SKM-1 (cell line): ENCODE measurements at regions not wholly inside any gene's neighbourhood (a gene's known extent, or its start where the extent isn't known, plus 50 kb on each side); places are given as distances from the start of the nearest gene placed in this dataset.
"Not testable (repeated sequence)": the region's sequence is repeated elsewhere in the genome, so short reads cannot be mapped to it uniquely, and the experiment has no call there.

Experiments
- DNase-seq: peaks from one replicate; lab custom pipeline; 2025; ENCODE audit not compliant: unreplicated experiment; lab: John Stamatoyannopoulos, UW

- DNase-seq: no peak
Observed at GRCh38 chr2:149732730-149733290, 145.2 kb upstream of the MMADHC start.

- no peak for DNase-seq
Observed at GRCh38 chr2:149732001-149732685, 144.6 kb upstream of the MMADHC start.

- no peak for DNase-seq
Observed at GRCh38 chr2:149731079-149731478, 143.5 kb upstream of the MMADHC start.

GRCh38 chr2:149729586-149729985 is 142.0 kb upstream of the MMADHC start:
- no peak for DNase-seq

GRCh38 chr2:149727927-149728326 is 140.4 kb upstream of the MMADHC start:
- DNase-seq: no peak

- DNase-seq: no peak
Observed at GRCh38 chr2:149725234-149725633, 137.7 kb upstream of the MMADHC start.

GRCh38 chr2:149724091-149724490 is 136.5 kb upstream of the MMADHC start:
- no peak for DNase-seq

- no peak for DNase-seq
Observed at GRCh38 chr2:149720615-149721014, 133.0 kb upstream of the MMADHC start.

- no peak for DNase-seq
Observed at GRCh38 chr2:149719695-149720094, 132.1 kb upstream of the MMADHC start.

GRCh38 chr2:149716687-149717086 is 129.1 kb upstream of the MMADHC start:
- DNase-seq: no peak

GRCh38 chr2:149715894-149716293 is 128.3 kb upstream of the MMADHC start:
- DNase-seq: no peak

GRCh38 chr2:149715005-149715592 is 127.5 kb upstream of the MMADHC start:
- peak; percentile 15 for DNase-seq

GRCh38 chr2:149709496-149710263 is 122.1 kb upstream of the MMADHC start:
- no peak for DNase-seq

- DNase-seq: no peak
Observed at GRCh38 chr2:149703281-149703680, 115.7 kb upstream of the MMADHC start.

- DNase-seq: no peak
Observed at GRCh38 chr2:149702571-149702970, 115.0 kb upstream of the MMADHC start.

GRCh38 chr2:149701241-149701640 is 113.7 kb upstream of the MMADHC start:
- DNase-seq: no peak

GRCh38 chr2:149692961-149693396 is 105.4 kb upstream of the MMADHC start:
- DNase-seq: no peak

- no peak for DNase-seq
Observed at GRCh38 chr2:149690825-149691224, 103.2 kb upstream of the MMADHC start.

GRCh38 chr2:149687052-149687427 is 99.5 kb upstream of the MMADHC start:
- DNase-seq: no peak

- no peak for DNase-seq
Observed at GRCh38 chr2:149686136-149687051, 98.8 kb upstream of the MMADHC start.

- not testable (repeated sequence) for DNase-seq
Observed at GRCh38 chr2:149685401-149685800, 97.8 kb upstream of the MMADHC start.
